OCI-LY3 (cell line): ENCODE measurements at regions not wholly inside any gene's neighbourhood (a gene's known extent, or its start where the extent isn't known, plus 50 kb on each side); places are given as distances from the start of the nearest gene placed in this dataset.

Experiments used
- H2AFZ ChIP-seq: fragments of 200-600, 300-600 bp; shearing (Covaris generic); 2 replicates; pipeline ENCODE4 v1.6.0; 2014; ENCODE audit warnings: antibody characterized with exemption, low read depth, low read length
- H3K27ac ChIP-seq: fragments of 200-600, 300-600 bp; sonication (generic); 2 replicates; pipeline ENCODE4 v1.5.1; 2014; ENCODE audit warnings: mild to moderate bottlenecking, low read length, moderate library complexity, mixed read lengths
- H3K27me3 ChIP-seq: fragments of 200-600, 300-600 bp; sonication (generic); 2 replicates; pipeline ENCODE4 v1.6.1; 2014; ENCODE audit warnings: low read depth, low read length, mixed read lengths
- H3K36me3 ChIP-seq: fragments of 200-600, 300-600 bp; sonication (generic); replicated peaks from 2 replicates; pipeline ENCODE3; 2014; ENCODE audit warnings: low read depth, low read length, mixed read lengths
- H3K4me1 ChIP-seq: fragments of 300-600, 200-600 bp; sonication (generic); 2 replicates; pipeline ENCODE4 v1.6.1; 2014; ENCODE audit warnings: low read length, mixed read lengths
- H3K4me2 ChIP-seq: fragments of 200-600, 300-600 bp; sonication (generic); 2 replicates; pipeline ENCODE4 v1.6.1; 2014; ENCODE audit warnings: low read length, mixed read lengths
- H3K4me3 ChIP-seq: fragments of 300-600, 200-600 bp; sonication (generic); 2 replicates; pipeline ENCODE4 v1.5.1; 2014; ENCODE audit warnings: antibody characterized with exemption, mild to moderate bottlenecking, low read length, moderate library complexity
- H3K79me2 ChIP-seq: fragments of 300-600, 200-600 bp; shearing (Covaris generic); 2 replicates; pipeline ENCODE4 v1.6.1; 2014; ENCODE audit warnings: mild to moderate bottlenecking, low read length, mixed read lengths
- H3K9ac ChIP-seq: fragments of 300-600, 200-600 bp; shearing (Covaris generic); 2 replicates; pipeline ENCODE4 v1.6.0; 2014; ENCODE audit warnings: mild to moderate bottlenecking, low read length, moderate library complexity
- H3K9me3 ChIP-seq: fragments of 200-600, 300-600 bp; shearing (Covaris generic); 2 replicates; pipeline ENCODE4 v1.6.1; 2014; ENCODE audit warnings: low read length, mixed read lengths; ENCODE audit not compliant: insufficient read depth
- H4K20me1 ChIP-seq: fragments of 200-600, 300-600 bp; sonication (generic); 2 replicates; pipeline ENCODE4 v1.6.1; 2016; ENCODE audit warnings: low read length, mixed read lengths; ENCODE audit not compliant: insufficient read depth
- CTCF ChIP-seq: fragments of 200-600, 300-600 bp; sonication (generic); IDR thresholded peaks from 2 replicates; pipeline ENCODE4 v1.5.1; 2014; ENCODE audit warnings: antibody characterized with exemption, low read length, low read depth
- EZH2phosphoT487 ChIP-seq: fragments of 200-600 bp; shearing (Covaris generic); IDR thresholded peaks from 2 replicates; pipeline ENCODE4 v1.6.1; 2018; ENCODE audit warnings: antibody characterized with exemption, mixed run types, low read depth

GRCh38 chr9:119047513-119048307 is 321.5 kb downstream of the BRINP1 start:
- Histone ChIP-seq H3K9ac (no peak overlapping the region), H4K20me1 (no peaks in the 10 kb centered on the region), H3K4me1 (no peaks in the 10 kb centered on the region), H2AFZ (no peak overlapping the region), H3K36me3 (no peaks in the 10 kb centered on the region), H3K4me3 (no peak overlapping the region), H3K27me3 (no peaks in the 10 kb centered on the region), H3K4me2 (no peak overlapping the region), H3K9me3 (no peaks in the 10 kb centered on the region), H3K27ac (no peak overlapping the region), H3K79me2 (no peaks in the 10 kb centered on the region)
- TF ChIP-seq CTCF (no peak), EZH2phosphoT487 (no peak)

GRCh38 chr9:119050281-119050680 is 319.0 kb downstream of the BRINP1 start:
- Histone ChIP-seq H3K27me3 (no peaks in the 10 kb centered on the region), H2AFZ (no peak overlapping the region), H3K36me3 (no peaks in the 10 kb centered on the region), H3K4me3 (no peak overlapping the region), H3K79me2 (no peaks in the 10 kb centered on the region), H3K9me3 (no peaks in the 10 kb centered on the region), H3K9ac (no peak overlapping the region), H3K27ac (no peak overlapping the region), H4K20me1 (no peaks in the 10 kb centered on the region), H3K4me1 (no peaks in the 10 kb centered on the region), H3K4me2 (no peak overlapping the region)
- TF ChIP-seq EZH2phosphoT487 (no peak), CTCF (no peak)

GRCh38 chr9:119052339-119053030 is 316.8 kb downstream of the BRINP1 start:
- Histone ChIP-seq H3K9me3 (no peaks in the 10 kb centered on the region), H3K79me2 (no peaks in the 10 kb centered on the region), H2AFZ (no peak overlapping the region), H3K4me2 (no peak overlapping the region), H3K4me1 (no peaks in the 10 kb centered on the region), H3K4me3 (no peak overlapping the region), H4K20me1 (no peaks in the 10 kb centered on the region), H3K27ac (no peak overlapping the region), H3K36me3 (no peaks in the 10 kb centered on the region), H3K27me3 (no peaks in the 10 kb centered on the region), H3K9ac (no peak overlapping the region)
- TF ChIP-seq EZH2phosphoT487 (no peak), CTCF (no peak)

- TF ChIP-seq EZH2phosphoT487 (no peak), CTCF (no peak)
- no peaks in the 10 kb centered on the region for H3K27me3 ChIP-seq
- H3K79me2 ChIP-seq = no peaks in the 10 kb centered on the region
- H3K4me2 ChIP-seq = no peak overlapping the region
- no peak overlapping the region for H3K27ac ChIP-seq
- H4K20me1 ChIP-seq = no peaks in the 10 kb centered on the region
- H2AFZ ChIP-seq = no peak overlapping the region
- no peaks in the 10 kb centered on the region for H3K4me1 ChIP-seq
- H3K9me3 ChIP-seq = no peaks in the 10 kb centered on the region
- H3K4me3 ChIP-seq = no peak overlapping the region
- H3K36me3 ChIP-seq = no peaks in the 10 kb centered on the region
- no peak overlapping the region for H3K9ac ChIP-seq
Measured at GRCh38 chr9:119053070-119053469, 316.2 kb downstream of the BRINP1 start.
